ENCODE measurements at regions not wholly inside any gene's neighbourhood (a gene's known extent, or its start where the extent isn't known, plus 50 kb on each side); places are given as distances from the start of the nearest gene placed in this dataset.

DNA sequence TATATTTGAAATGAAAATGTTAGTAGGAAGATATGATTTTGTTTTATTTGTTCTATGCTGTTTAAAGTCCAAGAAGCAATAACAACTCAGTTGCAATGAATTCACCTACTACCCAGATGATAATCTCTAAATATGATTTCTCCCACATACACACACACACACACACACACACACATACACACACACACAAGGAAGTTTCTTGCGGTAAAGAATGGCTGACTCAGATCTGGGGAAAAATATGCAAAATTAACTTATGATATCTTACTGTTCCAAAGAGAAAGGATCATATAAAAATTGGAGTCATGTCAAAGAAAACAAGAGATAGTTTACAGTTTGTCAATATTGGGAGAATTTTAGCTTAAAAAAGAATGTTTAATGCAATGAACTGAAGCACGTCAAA, 456.7 kb downstream of the SLC16A7 start:
- DNase-seq = no peak

- no peak for DNase-seq
Observed at GRCh38 chr12:60059180-60059579, 463.4 kb downstream of the SLC16A7 start.

GRCh38 chr12:60066655-60067054, 470.8 kb downstream of the SLC16A7 start:
- no peak for DNase-seq

DNA sequence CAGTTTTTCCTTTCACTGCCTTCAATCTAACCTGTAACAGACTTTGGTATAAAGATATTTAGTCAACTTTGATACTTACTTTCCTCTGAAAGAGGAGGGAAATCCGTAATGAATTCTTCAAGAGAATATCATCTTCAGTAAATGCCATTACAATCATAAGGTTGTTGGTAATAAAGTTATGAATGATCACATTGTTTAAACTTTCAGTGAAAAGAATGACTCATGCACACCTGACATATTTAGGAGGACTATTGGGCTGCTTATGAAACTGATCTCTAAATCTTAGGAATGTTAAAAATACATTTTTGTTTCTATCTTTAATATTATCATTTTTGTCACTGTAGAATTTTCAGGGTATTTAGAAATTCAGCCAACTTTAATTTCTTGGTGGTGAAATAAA, 474.7 kb downstream of the SLC16A7 start:
- no peak for DNase-seq

- DNase-seq = no peak
Observed at GRCh38 chr12:60071759-60072191, 475.9 kb downstream of the SLC16A7 start.

DNA sequence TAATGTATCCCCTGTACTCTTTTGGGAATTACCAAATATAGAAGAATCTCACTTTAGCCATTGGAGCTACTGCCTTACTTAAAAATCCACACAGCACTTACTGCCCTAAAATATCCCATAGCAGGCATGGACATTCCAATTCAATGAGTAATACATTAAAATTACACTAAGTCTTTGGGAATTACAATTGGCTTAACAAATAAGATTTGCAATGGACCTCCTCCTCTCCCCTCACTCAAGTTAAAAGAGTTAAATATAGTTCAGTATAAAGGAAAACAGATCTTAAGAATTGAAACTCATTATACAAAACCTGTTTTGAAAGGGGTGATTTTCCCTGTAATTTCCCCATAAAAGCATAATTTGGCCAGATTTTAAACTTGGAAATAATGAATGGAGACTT, 477.1 kb downstream of the SLC16A7 start:
- no peak for DNase-seq

GRCh38 chr12:60075091-60075490, 479.3 kb downstream of the SLC16A7 start:
- no peak for DNase-seq

DNA sequence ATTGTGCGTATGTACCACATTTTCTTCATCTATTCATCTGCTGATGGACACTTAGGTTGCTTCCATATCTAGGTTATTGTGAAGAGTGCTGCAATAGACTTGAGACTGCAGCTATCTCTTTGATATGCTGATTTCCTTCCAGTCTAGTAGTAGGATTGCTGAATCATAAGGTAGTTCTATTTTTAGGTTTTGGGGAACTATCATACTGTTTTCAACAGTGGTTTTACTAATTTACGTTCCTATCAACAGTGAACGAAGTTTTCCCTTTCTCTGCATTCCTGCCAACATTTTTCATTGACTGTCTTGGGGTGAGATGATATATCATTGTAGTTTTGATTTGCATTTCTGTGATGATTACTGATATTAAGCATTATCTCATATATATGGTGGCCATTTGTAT, 482.2 kb downstream of the SLC16A7 start:
- peak in 2 of 4 experiments; percentile 2 to 4 for DNase-seq

DNA sequence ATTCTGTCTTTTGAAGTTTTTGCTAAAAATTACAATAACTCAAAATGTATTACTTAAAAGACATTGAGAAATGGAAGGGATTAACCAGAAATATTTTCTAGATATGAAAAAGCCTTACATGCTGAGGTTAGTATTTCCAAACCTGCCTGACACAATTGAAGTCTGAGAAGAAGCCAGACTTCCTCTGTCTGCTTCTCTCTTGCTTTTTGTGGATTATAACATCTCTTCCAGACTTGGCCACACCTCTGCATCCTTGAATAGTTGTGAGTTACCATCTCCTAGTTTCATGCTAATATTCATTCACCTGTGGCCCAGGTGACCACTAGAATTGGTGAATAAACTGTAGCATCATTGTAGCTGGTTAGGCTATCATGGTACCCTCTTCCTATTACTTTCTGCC, 497.6 kb downstream of the SLC16A7 start:
- DNase-seq = no peak

DNA sequence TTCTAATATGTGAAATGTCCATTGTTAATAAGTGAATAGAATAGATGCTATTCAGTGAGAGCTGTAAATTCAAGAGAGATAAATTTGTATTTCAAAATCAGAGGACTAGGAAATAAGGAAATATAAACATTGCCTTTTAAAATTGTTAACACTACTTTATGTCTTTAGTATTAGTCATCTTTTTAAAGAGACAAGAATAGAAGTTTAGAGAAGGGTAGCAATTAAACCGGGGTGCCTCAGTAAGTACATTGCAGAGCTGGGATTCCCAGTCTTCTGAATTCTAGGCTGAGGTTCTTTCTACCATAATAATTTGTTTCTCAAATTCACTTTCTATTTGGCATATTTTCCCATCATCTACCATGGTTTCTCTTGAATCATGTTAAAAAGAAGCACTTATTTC, 498.6 kb downstream of the SLC16A7 start:
- no peak for DNase-seq

GRCh38 chr12:60096727-60097126, 500.9 kb downstream of the SLC16A7 start:
- DNase-seq = no peak

DNA sequence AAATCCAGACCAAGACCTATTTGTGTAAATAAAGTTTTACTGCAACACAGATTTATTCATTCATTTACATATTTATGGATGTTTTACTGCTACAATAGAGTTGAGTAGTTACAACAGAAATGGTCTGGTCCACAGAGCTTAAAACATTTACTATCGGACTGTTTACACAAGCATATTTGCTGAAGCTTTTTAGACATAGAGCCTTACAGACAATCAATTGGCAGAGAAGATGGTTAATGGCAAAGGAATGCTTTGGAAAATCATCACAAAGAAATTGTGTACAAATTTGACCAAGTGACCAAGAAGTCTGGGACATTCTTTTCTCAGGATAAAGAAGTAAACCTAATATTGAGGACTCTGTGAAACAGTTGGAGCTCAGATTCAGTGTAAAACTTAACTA, 504.3 kb downstream of the SLC16A7 start:
- DNase-seq = no peak

DNA sequence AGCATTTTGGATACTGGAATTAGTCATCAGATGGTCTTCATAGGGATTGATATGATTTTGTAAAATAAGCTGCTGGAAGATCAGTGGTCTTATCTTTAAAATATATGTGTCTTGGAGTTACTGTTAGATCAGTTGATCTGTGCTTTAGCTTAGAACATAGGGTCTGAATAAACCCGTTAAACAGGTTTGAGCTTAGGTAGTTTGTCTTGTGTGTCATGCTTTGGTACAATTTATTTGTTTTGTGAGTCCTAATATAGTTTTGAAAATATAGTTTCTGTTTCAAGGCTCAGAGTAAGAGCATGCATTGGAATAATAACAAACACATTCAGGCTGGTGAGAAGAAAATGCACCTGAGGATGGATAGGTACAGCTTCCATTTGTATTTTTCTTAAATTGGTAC, 505.0 kb downstream of the SLC16A7 start:
- no peak for DNase-seq

- DNase-seq = no peak
Observed at GRCh38 chr12:60101715-60102114, 505.9 kb downstream of the SLC16A7 start.

GRCh38 chr12:60106214-60106613, 510.4 kb downstream of the SLC16A7 start:
- DNase-seq = no peak

GRCh38 chr12:60107992-60108391, 512.2 kb downstream of the SLC16A7 start:
- DNase-seq = no peak

- DNase-seq = no peak
Observed at GRCh38 chr12:60112063-60112462, 516.2 kb downstream of the SLC16A7 start.

- DNase-seq = no peak
Observed at GRCh38 chr12:60112763-60113162, 516.9 kb downstream of the SLC16A7 start.

GRCh38 chr12:60114169-60114568, 518.3 kb downstream of the SLC16A7 start:
- DNase-seq = no peak

DNA sequence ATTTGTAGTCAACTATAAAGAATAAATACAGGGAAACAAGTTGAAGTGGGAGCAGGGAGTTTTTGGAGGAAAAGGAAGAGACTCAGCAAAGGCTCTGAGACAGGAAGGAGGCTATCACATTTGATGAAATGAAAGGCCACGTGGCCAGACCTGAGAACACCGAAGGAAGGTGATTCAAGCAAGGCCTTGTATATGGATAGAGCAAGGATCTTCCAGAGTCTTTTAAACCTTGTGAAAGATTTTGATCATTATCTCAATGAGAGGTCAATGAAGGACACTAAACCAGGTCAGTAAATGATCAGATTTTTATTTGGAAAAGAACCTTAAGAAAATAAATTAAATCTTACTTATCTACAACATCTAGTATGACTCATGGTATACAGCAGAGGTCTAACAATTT, 523.5 kb downstream of the SLC16A7 start:
- DNase-seq = no peak

DNA sequence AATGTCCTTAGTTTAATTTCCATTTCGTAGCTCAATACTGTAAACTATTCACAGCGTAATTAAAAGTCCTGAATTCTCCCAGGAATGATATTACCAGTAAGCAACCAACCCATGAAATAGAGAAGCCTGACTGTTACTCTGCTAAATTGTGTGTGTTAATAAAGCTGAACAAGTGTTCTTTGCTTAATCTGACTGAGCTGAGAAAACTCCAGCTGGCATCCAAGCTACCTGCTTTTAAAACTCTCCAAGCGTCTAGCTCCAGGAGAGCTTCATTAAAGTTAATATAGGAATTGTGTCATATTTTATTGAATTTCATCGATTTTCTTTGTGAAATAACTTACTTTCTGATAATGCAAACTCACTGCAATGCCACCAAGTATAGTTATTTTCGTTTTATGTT, 524.4 kb downstream of the SLC16A7 start:
- DNase-seq = no peak

DNA sequence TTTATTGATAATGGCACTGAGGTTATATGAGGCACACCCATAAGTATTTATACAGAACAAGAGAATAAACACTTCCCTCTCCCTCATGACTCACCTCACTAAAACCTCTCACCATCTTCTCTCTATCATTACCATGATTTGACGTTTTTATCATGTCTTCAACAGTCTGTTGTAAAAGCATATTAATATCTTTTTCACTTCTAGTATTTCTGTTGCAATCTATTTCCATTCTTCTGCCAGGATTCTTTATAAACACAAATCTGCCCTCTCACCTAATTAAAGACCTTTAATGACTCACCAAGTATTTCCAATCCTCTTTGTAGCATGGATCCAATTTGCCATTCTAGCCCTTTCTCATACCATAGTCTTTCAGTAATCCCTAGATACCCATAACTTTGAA, 527.7 kb downstream of the SLC16A7 start:
- no peak for DNase-seq

DNA sequence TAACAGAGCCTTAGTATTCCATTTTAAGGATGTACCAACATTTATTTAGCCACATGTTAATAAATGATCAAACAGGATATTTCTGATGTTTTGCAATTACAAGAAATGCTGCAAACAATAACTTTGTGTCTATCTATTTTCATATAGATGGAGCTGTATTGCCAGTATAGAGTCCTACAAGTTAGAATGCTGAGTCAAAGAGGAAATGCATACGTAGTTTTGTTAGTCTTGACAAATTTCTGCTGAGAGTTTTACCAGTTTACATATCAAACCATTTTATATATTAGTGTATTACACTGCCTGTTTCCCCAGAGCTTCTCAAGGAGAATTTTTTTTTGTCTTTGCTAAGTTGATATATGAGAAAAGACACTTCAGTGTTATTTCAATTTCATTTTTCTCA, 541.7 kb downstream of the SLC16A7 start:
- no peak for DNase-seq

- DNase-seq = no peak
Observed at GRCh38 chr12:60138526-60138925, 542.7 kb downstream of the SLC16A7 start.

DNA sequence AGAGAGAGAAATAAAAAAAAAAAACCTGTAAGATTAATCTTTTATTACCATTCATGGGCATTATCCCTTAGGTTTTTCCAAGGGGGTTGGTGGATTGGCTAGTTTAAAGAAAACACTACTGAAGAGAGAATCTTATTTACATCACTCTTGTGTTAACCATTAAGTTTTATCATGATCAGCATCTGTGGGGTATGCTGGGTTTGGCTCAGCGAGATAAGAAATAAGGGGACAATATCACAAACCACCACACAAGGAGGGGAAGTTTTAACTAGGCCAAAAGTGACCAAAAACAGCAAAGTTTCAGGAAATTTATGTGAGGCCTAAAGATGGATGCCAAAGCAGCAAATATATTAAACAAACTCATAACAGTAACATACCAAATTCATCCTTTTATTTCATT, 548.6 kb downstream of the SLC16A7 start:
- no peak for DNase-seq

DNA sequence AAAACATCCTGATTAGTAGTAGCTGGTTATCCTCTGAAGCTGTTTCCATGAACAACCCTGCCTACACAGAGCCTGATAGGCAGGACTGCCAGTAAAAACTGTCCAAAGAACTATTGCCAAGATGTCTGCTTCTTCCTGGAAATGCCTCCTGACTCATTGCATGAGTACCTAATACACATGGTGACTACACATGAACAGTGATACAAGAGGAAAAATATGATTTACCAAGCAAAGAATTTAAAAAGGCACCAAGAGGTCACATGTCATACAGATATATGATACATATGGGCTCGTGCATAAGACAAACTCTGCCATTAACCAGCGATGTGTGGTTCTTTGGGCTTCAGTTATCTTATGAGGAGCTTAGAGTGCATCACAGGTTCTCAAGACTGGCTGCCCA, 552.3 kb downstream of the SLC16A7 start:
- no peak for DNase-seq
